GF-D8 (cell line): ENCODE measurements at regions not wholly inside any gene's neighbourhood (a gene's known extent, or its start where the extent isn't known, plus 50 kb on each side); places are given as distances from the start of the nearest gene placed in this dataset.

Experiments
- DNase-seq: peaks from one replicate; lab custom pipeline; 2025; lab: John Stamatoyannopoulos, UW

GRCh38 chr17:79244665-79245064 is 170.0 kb downstream of the ENGASE start:
- no peak for DNase-seq

DNA sequence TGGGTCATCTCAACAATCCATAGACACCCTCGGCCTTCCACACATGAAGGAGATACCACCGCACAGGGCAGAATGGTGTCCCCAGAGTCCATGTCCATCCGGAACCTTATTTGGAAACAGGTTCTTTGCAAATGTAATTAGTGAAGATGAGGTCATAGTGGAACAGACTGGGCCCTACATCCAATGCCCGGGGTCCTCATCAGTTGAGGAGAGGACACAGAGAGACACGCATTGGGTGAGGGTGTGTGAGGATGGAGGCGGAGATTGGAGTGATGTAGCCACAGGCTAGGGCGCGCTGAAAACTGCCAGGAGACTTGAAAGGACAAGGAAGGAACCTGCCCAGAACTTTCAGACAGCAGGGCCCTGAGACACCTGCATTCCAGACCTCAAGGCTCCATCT is 169.4 kb downstream of the ENGASE start:
- DNase-seq, result no peak

- no peak for DNase-seq
These were observed 169.0 kb downstream of the ENGASE start for GRCh38 chr17:79243603-79243990.

DNA sequence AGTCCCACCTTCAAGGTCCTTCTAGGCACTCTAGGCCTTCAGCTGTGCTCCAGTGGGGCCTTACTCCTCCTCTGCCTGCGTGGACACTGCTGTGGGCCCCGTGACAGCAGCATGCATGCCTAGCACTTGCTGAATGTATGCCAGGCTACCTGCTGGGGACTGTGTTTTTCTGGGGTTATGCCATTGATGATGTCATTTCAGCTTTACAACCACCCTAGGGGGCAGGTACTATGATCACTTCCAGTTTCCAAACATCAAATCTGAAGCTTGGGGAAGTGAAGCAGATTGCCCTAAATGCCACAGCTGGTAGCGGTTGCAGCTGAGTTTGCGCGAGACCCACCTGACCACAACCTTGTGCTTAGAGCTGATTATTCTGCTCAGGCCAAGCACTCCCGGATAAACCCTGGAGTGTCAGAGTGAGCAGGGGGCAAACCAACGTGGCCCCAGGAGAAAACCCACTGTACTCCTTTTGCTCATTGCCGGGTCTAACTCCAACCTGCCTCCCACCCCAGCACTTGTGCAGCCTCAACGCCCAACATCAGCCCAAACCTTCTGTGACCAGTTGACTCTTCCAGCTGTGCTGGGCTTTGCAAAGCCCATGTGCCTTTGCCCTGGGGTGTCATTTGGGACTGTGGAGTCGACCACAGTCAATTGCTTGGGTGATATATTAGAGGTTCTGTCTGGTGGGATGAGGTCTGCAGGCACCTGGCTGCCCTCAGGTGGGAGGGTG is 168.4 kb downstream of the ENGASE start:
- no peak for DNase-seq

GRCh38 chr17:79242393-79242792 is 167.8 kb downstream of the ENGASE start:
- no peak for DNase-seq

- no peak for DNase-seq
These were observed 167.0 kb downstream of the ENGASE start for GRCh38 chr17:79241616-79242015.

DNA sequence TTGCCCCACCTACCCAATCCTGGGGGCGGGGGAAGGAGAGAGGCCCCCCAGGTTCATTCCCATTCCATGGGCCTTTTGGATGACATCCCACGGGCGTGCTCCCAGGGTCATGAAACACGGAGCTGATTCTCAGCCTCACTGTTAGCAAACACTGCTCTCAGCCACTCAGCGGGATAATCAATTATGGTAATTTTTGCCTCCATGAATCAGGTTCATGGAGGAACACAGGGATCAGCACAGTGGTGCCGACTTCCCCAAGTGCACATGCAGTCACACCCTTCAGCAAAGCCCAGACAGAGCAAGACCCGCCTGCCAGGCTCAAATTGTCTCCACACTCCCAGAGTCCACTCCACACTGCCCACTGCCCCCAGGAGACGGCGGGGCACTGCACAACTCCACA is 164.6 kb downstream of the ENGASE start:
- DNase-seq, result no peak

DNA sequence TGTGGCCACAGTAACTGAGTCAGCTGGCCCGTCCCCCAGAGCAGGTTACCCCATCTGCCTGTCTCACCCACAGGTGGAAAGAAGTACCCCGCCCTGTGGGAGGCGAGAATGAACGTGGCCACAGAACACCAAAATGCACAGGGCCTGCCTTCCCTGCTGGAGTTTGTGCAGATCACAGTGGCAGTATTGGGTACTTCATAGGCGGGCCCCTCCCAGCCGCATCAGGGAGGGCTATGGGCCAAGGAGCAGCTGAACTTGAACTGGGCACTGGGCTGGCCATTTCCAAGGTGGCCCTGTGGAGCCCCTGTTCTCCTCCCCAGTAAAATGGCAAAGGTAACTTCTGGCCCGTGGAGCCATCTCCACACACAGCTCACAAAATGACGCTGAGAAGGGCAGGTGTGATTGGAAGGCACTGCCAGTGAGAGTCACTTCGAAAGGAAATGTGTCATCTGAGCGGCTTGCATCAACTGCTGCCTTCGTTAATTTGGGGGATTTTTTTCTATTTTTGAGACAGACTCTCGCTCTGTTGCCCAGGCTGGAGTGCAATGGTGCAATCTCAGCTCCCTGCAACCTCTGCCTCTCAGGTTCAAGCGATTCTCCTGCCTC is 162.9 kb downstream of the ENGASE start:
- no peak for DNase-seq

- no peak for DNase-seq
These were observed 161.2 kb downstream of the ENGASE start for GRCh38 chr17:79235808-79236207.

- no peak for DNase-seq
These were observed 159.4 kb downstream of the ENGASE start for GRCh38 chr17:79233916-79234551.

GRCh38 chr17:79232957-79233356 is 158.3 kb downstream of the ENGASE start:
- no peak for DNase-seq

GRCh38 chr17:79231766-79232287 is 157.2 kb downstream of the ENGASE start:
- DNase-seq, result no peak

DNA sequence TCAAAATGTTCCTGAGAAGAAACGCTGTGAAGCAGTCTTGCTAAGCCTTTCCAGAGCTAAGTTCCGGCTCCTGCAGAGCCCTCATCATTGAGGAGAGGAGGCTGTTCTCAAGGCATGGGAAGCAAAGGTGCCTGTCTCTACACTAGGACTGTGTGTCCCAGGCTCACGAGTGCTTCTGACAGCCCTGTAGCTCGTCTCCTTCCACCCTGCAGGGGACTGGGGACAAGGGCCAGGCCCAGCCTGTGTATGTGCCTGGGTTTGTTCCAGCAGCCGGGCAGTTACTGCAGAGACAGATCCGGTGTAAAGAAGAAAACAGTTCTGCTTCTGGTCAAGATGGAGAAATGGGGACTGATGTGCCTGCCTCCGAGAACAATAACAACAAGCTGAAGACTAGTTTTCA is 156.0 kb downstream of the ENGASE start:
- no peak for DNase-seq

DNA sequence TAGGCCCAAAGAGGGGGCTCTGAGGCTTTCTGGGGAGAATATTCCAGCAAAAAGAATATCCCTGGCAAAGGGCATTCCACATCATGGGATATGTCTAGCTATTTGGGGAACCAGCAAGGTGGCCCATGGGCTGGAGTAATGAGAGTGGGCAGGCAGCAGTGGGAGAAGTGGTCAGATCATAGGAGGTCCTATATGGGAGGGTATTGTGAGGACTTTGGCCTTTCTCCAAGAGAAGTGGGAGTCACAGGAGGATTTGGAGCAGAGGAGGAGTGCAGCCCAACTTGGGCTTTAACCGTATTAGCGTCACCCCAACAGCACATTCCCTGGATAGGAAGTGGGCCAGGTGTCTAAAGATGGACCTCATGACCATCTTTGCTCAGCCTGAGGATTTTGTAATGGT is 151.4 kb downstream of the ENGASE start:
- DNase-seq, result no peak

DNA sequence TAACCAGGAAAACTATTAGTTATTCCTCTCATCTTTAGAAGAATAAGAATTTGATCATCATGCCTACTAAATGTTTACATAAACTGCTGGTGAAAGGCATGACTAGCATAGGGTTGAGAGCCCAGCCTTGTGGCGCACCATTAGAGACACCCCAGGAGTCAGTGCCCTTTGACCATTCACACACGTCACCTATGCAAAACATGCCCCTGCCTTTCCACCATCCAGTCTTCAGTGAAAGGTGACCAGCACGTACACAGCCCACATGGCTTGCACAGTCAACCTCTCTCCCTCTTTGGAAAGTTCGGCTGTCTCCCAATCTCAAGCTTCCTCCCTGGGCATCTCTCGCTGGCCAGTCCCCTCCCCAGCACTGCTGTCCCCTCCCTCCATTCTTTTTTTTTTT is 150.3 kb downstream of the ENGASE start:
- no peak for DNase-seq

DNA sequence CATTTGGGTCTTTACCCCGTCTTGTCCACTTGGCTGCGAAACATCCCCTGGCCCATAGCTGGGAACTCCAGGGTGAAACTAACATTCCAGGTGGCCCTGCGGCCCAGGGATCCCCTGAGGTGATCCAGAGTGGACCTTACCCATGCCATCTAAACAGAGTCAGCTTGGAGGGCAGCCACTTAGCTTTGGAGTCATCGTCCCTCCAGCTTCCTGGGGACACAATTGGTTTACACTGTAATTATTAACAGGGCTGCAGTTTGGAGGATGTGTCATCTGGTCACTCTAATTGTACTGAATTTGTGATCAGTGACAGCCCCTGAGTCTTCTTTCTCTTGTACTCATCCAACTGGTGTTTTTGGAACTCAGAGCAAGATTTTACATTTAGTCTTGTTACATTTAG is 149.9 kb downstream of the ENGASE start:
- no peak for DNase-seq

- no peak for DNase-seq
These were observed 149.3 kb downstream of the ENGASE start for GRCh38 chr17:79223953-79224352.

DNA sequence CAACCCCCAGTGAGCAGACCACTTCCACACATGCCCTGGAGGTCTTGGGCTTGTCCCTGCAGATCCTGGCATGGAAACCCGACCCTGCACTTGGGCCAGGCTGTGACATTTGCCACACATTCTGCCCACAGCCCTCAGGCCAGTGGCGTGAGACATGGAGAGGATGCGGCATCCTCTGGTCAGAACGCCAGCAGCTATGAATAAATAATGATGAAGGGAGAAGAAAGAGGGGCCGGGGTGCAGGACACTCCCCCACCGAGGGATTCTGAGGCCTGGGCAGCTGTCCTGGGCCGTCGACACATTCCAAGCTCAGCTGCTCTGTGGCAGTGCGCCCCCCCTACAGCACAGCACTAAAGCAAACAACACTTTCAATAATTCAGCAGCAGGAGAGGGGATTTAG is 148.8 kb downstream of the ENGASE start:
- no peak for DNase-seq

GRCh38 chr17:79221597-79221996 is 147.0 kb downstream of the ENGASE start:
- no peak for DNase-seq

- DNase-seq, result no peak
These were observed 146.2 kb downstream of the ENGASE start for GRCh38 chr17:79220713-79221291.

DNA sequence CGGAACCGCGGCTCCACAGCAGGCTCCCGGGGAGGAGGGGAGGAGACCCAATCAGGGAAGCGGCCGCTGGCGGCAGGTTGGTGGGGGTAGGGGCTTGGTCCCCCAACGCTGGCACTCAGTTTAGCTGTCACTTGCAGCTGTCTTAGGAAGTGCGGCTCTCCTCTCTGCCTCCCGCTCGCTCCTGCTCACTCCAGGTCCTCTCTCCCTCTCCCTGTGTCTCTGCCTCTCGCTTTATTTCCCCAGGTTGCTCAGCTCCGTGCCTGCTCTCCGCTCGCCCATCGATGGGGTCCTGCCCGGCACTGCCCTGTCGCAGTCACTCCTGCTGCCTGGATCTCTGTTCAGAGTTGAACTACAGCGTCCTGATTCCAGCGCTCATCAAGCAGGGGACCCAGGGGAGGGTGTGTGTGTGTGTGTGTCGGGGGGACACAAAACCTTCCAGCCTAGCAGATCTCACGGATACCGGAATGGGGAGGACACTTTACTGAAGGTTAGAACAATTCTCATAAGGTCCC is 145.6 kb downstream of the ENGASE start:
- DNase-seq, result no peak

GRCh38 chr17:79219208-79219935 is 144.7 kb downstream of the ENGASE start:
- no peak for DNase-seq
